ENCODE measurements at regions not wholly inside any gene's neighbourhood (a gene's known extent, or its start where the extent isn't known, plus 50 kb on each side); places are given as distances from the start of the nearest gene placed in this dataset.
A peak's percentile ranks its signal among the peaks of the same experiment; 100 is the strongest.
"Not testable (repeated sequence)": the region's sequence is repeated elsewhere in the genome, so short reads cannot be mapped to it uniquely, and the experiment has no call there.

- H3K9ac ChIP-seq (ENCODE audit: low read depth, low read length); H2AFZ ChIP-seq (ENCODE audit: low read depth, low read length); H3K36me3 ChIP-seq (ENCODE audit: insufficient read depth, low read length); H3K9me3 ChIP-seq (ENCODE audit: insufficient read depth, low read length, severe bottlenecking); H3K4me3 ChIP-seq (ENCODE audit: low read depth in 1 of 2, low read length in 2 of 2); H4K20me1 ChIP-seq (ENCODE audit: insufficient read depth, low read length); H3K27me3 ChIP-seq (ENCODE audit: insufficient read depth, low read length, poor library complexity); H3K27ac ChIP-seq (ENCODE audit: low read length); DNase-seq: not testable (repeated sequence)
- Histone ChIP-seq H3K4me2 (ENCODE audit: insufficient read depth, low read length) (peak overlapping the region; percentile 31; the same call in 1 of the 2 replicates), H3K79me2 (ENCODE audit: insufficient read depth, low read length) (peaks cover 14% of the 10 kb centered on the region), H3K4me1 (ENCODE audit: insufficient read depth, low read length) (peaks cover 15% of the 10 kb centered on the region)
- ATAC-seq (ENCODE audit: insufficient read depth, low read depth): peak; percentile 68
Observed at GRCh38 chr2:111439237-111439636, 318.5 kb downstream of the BCL2L11 start.

DNA sequence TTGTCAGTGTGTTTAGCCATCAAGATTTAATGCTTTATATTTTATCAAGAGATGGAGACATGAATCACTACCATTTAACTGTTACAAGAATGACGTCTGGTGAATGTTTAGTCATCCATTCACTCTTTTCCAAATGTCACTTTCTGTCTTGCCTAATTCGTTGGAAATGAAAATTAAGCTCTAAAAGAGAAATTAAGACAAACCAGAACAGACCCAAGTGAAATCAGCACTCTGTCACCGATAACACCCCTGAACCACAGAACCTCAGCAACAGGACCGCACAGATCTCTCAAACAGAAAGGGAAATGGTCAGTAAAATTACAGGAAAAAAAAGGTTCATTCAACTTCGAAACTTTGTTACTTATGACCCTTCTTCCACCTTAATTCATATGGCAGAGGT, 320.9 kb downstream of the BCL2L11 start:
- H3K4me2 ChIP-seq (ENCODE audit: insufficient read depth, low read length); H3K36me3 ChIP-seq (ENCODE audit: insufficient read depth, low read length); H3K9ac ChIP-seq (ENCODE audit: low read depth, low read length); H3K9me3 ChIP-seq (ENCODE audit: insufficient read depth, low read length, severe bottlenecking); H3K4me3 ChIP-seq (ENCODE audit: low read depth in 1 of 2, low read length in 2 of 2); H2AFZ ChIP-seq (ENCODE audit: low read depth, low read length); H3K79me2 ChIP-seq (ENCODE audit: insufficient read depth, low read length); H4K20me1 ChIP-seq (ENCODE audit: insufficient read depth, low read length); ATAC-seq (ENCODE audit: insufficient read depth, low read depth); H3K27ac ChIP-seq (ENCODE audit: low read length); H3K27me3 ChIP-seq (ENCODE audit: insufficient read depth, low read length, poor library complexity); DNase-seq: not testable (repeated sequence)
- peaks cover 15% of the 10 kb centered on the region for H3K4me1 ChIP-seq (ENCODE audit: insufficient read depth, low read length)

DNA sequence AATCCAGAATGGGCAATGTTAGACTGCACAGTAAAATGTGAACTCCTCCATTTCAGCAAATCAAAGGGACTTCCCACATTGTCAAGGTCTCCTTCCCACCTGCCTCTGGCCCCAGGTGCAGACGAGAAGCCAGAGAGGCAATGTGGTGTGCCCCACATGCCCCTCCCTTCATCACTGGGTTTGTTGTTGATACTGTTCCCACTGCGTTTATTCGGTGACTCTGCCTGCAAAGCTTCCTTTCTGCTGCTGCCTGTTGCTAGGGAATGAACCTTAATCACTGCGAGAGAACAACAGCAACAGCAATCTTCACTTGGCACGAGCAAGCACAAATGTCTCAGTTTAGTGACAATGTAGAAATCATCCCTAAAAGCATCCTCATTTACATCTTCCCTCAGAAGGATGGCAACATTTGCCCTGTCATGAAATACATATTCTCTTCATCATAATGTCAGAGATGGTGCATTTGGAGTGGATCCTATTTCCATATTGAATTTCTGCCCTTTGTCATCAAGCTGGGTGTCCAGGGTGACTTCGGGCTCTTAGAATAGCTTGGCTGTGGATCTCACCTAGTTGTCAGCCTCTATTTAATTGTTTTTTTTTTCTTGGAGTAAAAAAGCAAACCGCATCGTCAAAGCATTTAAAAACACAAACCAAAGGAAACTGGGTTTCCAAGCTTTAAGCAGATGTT, 322.2 kb downstream of the BCL2L11 start:
- H3K9ac ChIP-seq (ENCODE audit: low read depth, low read length); H3K4me3 ChIP-seq (ENCODE audit: low read depth in 1 of 2, low read length in 2 of 2); H4K20me1 ChIP-seq (ENCODE audit: insufficient read depth, low read length); H3K27me3 ChIP-seq (ENCODE audit: insufficient read depth, low read length, poor library complexity); H2AFZ ChIP-seq (ENCODE audit: low read depth, low read length); H3K27ac ChIP-seq (ENCODE audit: low read length); H3K9me3 ChIP-seq (ENCODE audit: insufficient read depth, low read length, severe bottlenecking); H3K4me2 ChIP-seq (ENCODE audit: insufficient read depth, low read length); H3K79me2 ChIP-seq (ENCODE audit: insufficient read depth, low read length); H3K36me3 ChIP-seq (ENCODE audit: insufficient read depth, low read length): not testable (repeated sequence)
- peak; percentile 20 for DNase-seq
- ATAC-seq (ENCODE audit: insufficient read depth, low read depth): peak; percentile 65
- peaks cover 15% of the 10 kb centered on the region for H3K4me1 ChIP-seq (ENCODE audit: insufficient read depth, low read length)

DNA sequence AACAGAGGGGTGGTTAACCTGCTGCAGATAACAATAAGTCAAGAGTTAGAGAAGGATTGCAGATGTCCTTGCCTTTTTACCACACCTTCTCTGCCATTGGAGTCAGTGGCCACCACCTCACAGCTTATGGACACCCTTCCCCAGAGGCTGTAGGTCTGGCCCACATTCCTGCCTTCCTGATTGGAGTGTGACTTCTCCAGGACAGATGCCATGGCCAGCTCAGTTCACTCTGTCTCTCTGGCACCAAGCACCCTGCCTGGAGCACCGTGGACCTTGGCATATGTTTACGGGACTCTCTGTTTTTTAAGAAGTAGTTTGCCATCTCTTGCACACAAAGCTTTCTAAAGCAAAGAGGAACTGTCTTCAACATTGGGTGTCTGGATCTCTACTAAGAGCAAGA, 323.8 kb downstream of the BCL2L11 start:
- not testable (repeated sequence) for ATAC-seq (ENCODE audit: insufficient read depth, low read depth); H4K20me1 ChIP-seq (ENCODE audit: insufficient read depth, low read length); H3K27me3 ChIP-seq (ENCODE audit: insufficient read depth, low read length, poor library complexity); H3K9me3 ChIP-seq (ENCODE audit: insufficient read depth, low read length, severe bottlenecking); H3K4me2 ChIP-seq (ENCODE audit: insufficient read depth, low read length); H3K27ac ChIP-seq (ENCODE audit: low read length); H3K36me3 ChIP-seq (ENCODE audit: insufficient read depth, low read length); H3K4me3 ChIP-seq (ENCODE audit: low read depth in 1 of 2, low read length in 2 of 2); H3K9ac ChIP-seq (ENCODE audit: low read depth, low read length); H2AFZ ChIP-seq (ENCODE audit: low read depth, low read length); DNase-seq; H3K79me2 ChIP-seq (ENCODE audit: insufficient read depth, low read length)
- peaks cover 15% of the 10 kb centered on the region for H3K4me1 ChIP-seq (ENCODE audit: insufficient read depth, low read length)

- H2AFZ ChIP-seq (ENCODE audit: low read depth, low read length); H3K36me3 ChIP-seq (ENCODE audit: insufficient read depth, low read length); H4K20me1 ChIP-seq (ENCODE audit: insufficient read depth, low read length); ATAC-seq (ENCODE audit: insufficient read depth, low read depth); H3K79me2 ChIP-seq (ENCODE audit: insufficient read depth, low read length); H3K4me3 ChIP-seq (ENCODE audit: low read depth in 1 of 2, low read length in 2 of 2); H3K27ac ChIP-seq (ENCODE audit: low read length); H3K9ac ChIP-seq (ENCODE audit: low read depth, low read length); H3K27me3 ChIP-seq (ENCODE audit: insufficient read depth, low read length, poor library complexity); H3K9me3 ChIP-seq (ENCODE audit: insufficient read depth, low read length, severe bottlenecking); H3K4me2 ChIP-seq (ENCODE audit: insufficient read depth, low read length); DNase-seq: not testable (repeated sequence)
- H3K4me1 ChIP-seq (ENCODE audit: insufficient read depth, low read length): peaks cover 12% of the 10 kb centered on the region
Observed at GRCh38 chr2:111445191-111445929, 324.6 kb downstream of the BCL2L11 start.

DNA sequence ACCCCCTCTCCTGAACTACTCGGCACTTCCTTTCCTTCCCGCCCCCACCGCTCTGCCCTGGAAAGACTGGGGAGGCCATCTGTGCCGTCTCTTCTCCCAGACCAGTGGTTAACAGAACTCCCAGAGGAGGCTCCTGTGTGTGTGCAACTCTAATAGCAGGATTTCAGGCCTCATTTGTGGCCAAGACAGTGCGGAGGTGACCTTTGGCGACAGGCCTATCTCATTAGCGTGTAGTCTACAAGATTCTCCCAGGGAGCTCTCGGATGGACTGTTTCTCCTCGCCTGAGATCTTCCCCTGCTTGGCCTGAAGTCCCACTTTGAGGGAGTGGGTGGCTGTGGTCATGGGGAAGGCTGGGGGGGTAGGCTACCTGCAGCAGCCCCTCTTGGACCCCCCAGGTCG, 325.2 kb downstream of the BCL2L11 start:
- H2AFZ ChIP-seq (ENCODE audit: low read depth, low read length); H4K20me1 ChIP-seq (ENCODE audit: insufficient read depth, low read length); ATAC-seq (ENCODE audit: insufficient read depth, low read depth); H3K4me2 ChIP-seq (ENCODE audit: insufficient read depth, low read length); H3K36me3 ChIP-seq (ENCODE audit: insufficient read depth, low read length); H3K9me3 ChIP-seq (ENCODE audit: insufficient read depth, low read length, severe bottlenecking); H3K4me3 ChIP-seq (ENCODE audit: low read depth in 1 of 2, low read length in 2 of 2); H3K27me3 ChIP-seq (ENCODE audit: insufficient read depth, low read length, poor library complexity); H3K9ac ChIP-seq (ENCODE audit: low read depth, low read length); DNase-seq; H3K27ac ChIP-seq (ENCODE audit: low read length): not testable (repeated sequence)
- Histone ChIP-seq H3K79me2 (ENCODE audit: insufficient read depth, low read length) (peaks cover 11% of the 10 kb centered on the region), H3K4me1 (ENCODE audit: insufficient read depth, low read length) (peaks cover 12% of the 10 kb centered on the region)

DNA sequence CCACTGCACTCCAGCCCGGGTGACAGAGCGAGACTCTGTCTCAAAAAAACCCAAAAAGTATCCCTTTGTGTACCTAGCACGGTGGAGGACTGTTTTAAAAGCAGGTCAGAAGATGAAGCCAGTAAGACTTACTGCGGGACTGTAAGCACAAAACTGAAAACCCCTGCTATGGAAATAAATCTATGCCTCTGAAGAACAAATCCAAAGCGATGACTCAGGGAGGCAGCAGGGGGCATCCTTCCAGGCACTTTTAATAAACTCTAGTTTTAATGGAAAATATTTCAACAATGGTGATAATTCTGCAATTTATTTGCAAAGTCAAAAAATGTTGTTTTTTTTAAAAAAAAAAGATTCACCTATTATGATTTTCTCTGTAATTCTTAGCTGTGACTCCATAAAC, 326.8 kb downstream of the BCL2L11 start:
- DNase-seq; H4K20me1 ChIP-seq (ENCODE audit: insufficient read depth, low read length); H3K36me3 ChIP-seq (ENCODE audit: insufficient read depth, low read length); H3K4me2 ChIP-seq (ENCODE audit: insufficient read depth, low read length); H3K4me3 ChIP-seq (ENCODE audit: low read depth in 1 of 2, low read length in 2 of 2); H3K27me3 ChIP-seq (ENCODE audit: insufficient read depth, low read length, poor library complexity); H3K9ac ChIP-seq (ENCODE audit: low read depth, low read length); ATAC-seq (ENCODE audit: insufficient read depth, low read depth); H3K4me1 ChIP-seq (ENCODE audit: insufficient read depth, low read length); H3K27ac ChIP-seq (ENCODE audit: low read length); H3K9me3 ChIP-seq (ENCODE audit: insufficient read depth, low read length, severe bottlenecking); H2AFZ ChIP-seq (ENCODE audit: low read depth, low read length): not testable (repeated sequence)
- peaks cover 13% of the 10 kb centered on the region for H3K79me2 ChIP-seq (ENCODE audit: insufficient read depth, low read length)

DNA sequence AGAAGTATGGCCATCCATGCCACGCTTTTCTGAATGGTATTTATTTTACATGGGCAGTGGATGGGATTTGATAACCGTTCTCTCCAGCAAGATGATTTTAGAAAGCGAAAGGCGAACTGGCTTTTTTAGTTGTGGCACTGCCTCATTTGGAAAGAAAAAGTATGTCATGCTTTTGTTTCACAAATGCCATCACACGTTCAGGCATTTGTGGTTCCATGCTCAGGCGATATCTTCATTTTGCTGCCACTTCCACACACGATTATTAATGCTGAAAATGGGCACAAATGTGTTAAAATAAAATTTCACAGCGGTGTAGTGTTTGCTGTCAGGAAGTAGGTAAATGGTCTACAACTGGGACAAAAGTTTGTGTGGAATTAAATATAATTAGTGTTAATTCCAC, 328.1 kb downstream of the BCL2L11 start:
- not testable (repeated sequence) for DNase-seq; H4K20me1 ChIP-seq (ENCODE audit: insufficient read depth, low read length); H3K4me2 ChIP-seq (ENCODE audit: insufficient read depth, low read length); H3K4me3 ChIP-seq (ENCODE audit: low read depth in 1 of 2, low read length in 2 of 2); H3K9me3 ChIP-seq (ENCODE audit: insufficient read depth, low read length, severe bottlenecking); H2AFZ ChIP-seq (ENCODE audit: low read depth, low read length); H3K27me3 ChIP-seq (ENCODE audit: insufficient read depth, low read length, poor library complexity); H3K4me1 ChIP-seq (ENCODE audit: insufficient read depth, low read length); H3K27ac ChIP-seq (ENCODE audit: low read length); H3K36me3 ChIP-seq (ENCODE audit: insufficient read depth, low read length); ATAC-seq (ENCODE audit: insufficient read depth, low read depth); H3K9ac ChIP-seq (ENCODE audit: low read depth, low read length)
- peaks cover 19% of the 10 kb centered on the region for H3K79me2 ChIP-seq (ENCODE audit: insufficient read depth, low read length)
